VCaP (cell line): ENCODE measurements at regions not wholly inside any gene's neighbourhood (a gene's known extent, or its start where the extent isn't known, plus 50 kb on each side); places are given as distances from the start of the nearest gene placed in this dataset.

ENCODE experiments used
- H3K27ac ChIP-seq: fragments of 450-650 bp; 2 replicates; pipeline ENCODE4 v1.5.1; 2017
- CTCF ChIP-seq: fragments of 450-650 bp; conservative IDR thresholded peaks from 2 replicates; pipeline ENCODE4 v1.5.1; 2017; ENCODE audit warnings: mild to moderate bottlenecking, moderate library complexity

GRCh38 chr11:123286761-123287160 lies 91.7 kb upstream of the CLMP start:
- no peak overlapping the region for H3K27ac ChIP-seq
- no peak for TF ChIP-seq CTCF

GRCh38 chr11:123286255-123286654 lies 91.2 kb upstream of the CLMP start:
- H3K27ac ChIP-seq, result no peak overlapping the region
- TF ChIP-seq CTCF, result no peak

DNA sequence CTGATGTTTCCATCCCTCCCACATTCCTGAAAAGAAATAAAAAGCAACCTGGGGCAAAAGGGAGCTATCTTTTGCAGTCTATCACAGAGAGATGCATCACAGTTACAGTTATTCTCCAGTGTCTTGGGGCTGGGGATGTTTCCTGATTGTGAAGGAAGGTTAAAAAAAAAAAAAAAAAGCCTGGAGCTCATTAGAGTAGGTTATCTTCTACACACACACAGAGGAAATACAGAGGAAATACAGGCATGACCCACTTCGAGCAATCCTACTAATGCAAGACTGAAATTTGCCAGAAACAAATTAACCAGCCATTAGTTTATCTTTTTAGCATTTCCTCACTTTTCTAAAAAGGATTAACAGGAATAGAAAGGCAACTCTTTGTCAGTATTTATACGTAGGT lies 89.4 kb upstream of the CLMP start:
- H3K27ac ChIP-seq, result no peak overlapping the region
- no peak for TF ChIP-seq CTCF

DNA sequence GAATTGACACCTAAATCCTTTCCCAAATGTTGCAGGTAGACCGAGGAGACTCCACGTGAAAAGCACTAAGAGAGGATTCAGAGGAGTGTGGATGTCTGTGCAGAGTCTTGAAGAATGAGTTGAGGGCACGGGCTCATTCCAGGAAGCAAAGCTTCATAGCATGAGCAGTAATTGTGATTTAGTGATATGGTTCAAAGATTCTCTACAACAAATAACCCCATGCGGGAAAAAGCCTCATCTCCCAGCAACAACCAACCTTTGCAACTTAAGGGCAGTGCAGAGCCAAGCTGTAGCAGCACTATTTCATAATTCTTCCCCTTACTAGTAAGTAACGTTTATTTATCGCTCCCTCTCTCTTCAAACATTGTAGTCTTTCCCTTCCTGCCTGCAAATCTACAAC lies 87.5 kb upstream of the CLMP start:
- no peak for TF ChIP-seq CTCF

DNA sequence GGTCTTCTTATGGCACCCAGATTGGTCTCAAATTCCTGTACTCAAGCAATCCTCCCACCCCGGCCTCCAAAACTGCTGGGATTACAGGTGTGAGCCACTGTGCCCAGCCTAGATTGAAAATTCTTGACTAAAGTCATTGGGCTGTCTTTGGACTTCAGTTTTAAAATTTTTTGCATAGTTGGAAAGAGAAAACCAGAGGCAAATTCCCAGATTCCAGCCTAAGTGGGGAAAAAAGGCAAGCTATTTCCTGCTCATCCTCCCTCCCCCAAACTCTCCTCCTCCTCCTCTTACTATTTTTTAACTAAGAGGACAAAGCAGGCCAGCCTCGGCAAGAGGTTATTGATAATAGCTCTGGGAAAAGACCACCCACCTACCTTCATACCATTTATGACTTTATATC lies 78.6 kb upstream of the CLMP start:
- no peak overlapping the region for H3K27ac ChIP-seq
- TF ChIP-seq CTCF, result no peak

More for the DNA sequence above, 87.5 kb upstream of the CLMP start:
- H3K27ac ChIP-seq, result no peak overlapping the region

GRCh38 chr11:123272565-123272964 lies 77.5 kb upstream of the CLMP start:
- no peak for TF ChIP-seq CTCF

GRCh38 chr11:123268156-123268555 lies 73.1 kb upstream of the CLMP start:
- TF ChIP-seq CTCF, result no peak

More at GRCh38 chr11:123272565-123272964, 77.5 kb upstream of the CLMP start:
- H3K27ac ChIP-seq, result no peak overlapping the region

DNA sequence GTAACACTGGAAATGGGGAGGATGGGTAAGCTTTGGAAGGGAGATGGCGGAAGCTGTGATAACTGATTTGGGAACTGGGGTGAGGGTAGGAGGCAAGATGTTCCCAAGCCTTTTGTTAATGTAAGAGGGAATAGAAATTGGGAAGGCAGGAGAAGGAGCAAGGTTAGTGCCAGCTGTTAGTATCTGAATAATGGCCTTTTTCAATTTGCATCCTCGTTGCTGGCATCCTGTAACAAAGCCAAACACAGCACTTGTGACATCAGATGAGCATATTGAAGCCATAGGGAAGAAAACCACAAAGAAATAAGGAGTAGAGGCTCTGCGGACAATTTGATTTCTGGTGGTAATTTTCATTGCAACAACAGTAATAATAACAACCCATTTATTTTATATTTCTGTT lies 70.9 kb upstream of the CLMP start:
- no peak overlapping the region for H3K27ac ChIP-seq

More at GRCh38 chr11:123268156-123268555, 73.1 kb upstream of the CLMP start:
- peak overlapping the region; percentile 51 for H3K27ac ChIP-seq

More for the DNA sequence above, 70.9 kb upstream of the CLMP start:
- TF ChIP-seq CTCF, result no peak
